ENCODE measurements at regions not wholly inside any gene's neighbourhood (a gene's known extent, or its start where the extent isn't known, plus 50 kb on each side); places are given as distances from the start of the nearest gene placed in this dataset.
A peak's percentile ranks its signal among the peaks of the same experiment; 100 is the strongest.

GRCh38 chr3:178302966-178303930, 233.0 kb upstream of the KCNMB2 start:
- no peak overlapping the region for H3K4me3 ChIP-seq (ENCODE audit: low read length)
- TF ChIP-seq CTCF (conservative IDR thresholded peaks at IDR 0.05; ENCODE audit: low read depth, low read length) = no peak
- DNase-seq (ENCODE audit: low read depth) = no peak

- TF ChIP-seq CTCF (conservative IDR thresholded peaks at IDR 0.05; ENCODE audit: low read depth, low read length) = no peak
- no peak overlapping the region for H3K4me3 ChIP-seq (ENCODE audit: low read length)
- peak; percentile 31 for DNase-seq (ENCODE audit: low read depth)
Observed at GRCh38 chr3:178304758-178305467, 231.3 kb upstream of the KCNMB2 start.

GRCh38 chr3:178306432-178307115, 229.7 kb upstream of the KCNMB2 start:
- H3K4me3 ChIP-seq (ENCODE audit: low read length) = no peak overlapping the region
- DNase-seq (ENCODE audit: low read depth) = no peak
- no peak for TF ChIP-seq CTCF (conservative IDR thresholded peaks at IDR 0.05; ENCODE audit: low read depth, low read length)

GRCh38 chr3:178308771-178309170, 227.5 kb upstream of the KCNMB2 start:
- no peak overlapping the region for H3K4me3 ChIP-seq (ENCODE audit: low read length)
- no peak for DNase-seq (ENCODE audit: low read depth)
- no peak for TF ChIP-seq CTCF (conservative IDR thresholded peaks at IDR 0.05; ENCODE audit: low read depth, low read length)

- no peak overlapping the region for H3K4me3 ChIP-seq (ENCODE audit: low read length)
- no peak for TF ChIP-seq CTCF (conservative IDR thresholded peaks at IDR 0.05; ENCODE audit: low read depth, low read length)
- DNase-seq (ENCODE audit: low read depth) = no peak
Observed at GRCh38 chr3:178310949-178311348, 225.3 kb upstream of the KCNMB2 start.

- no peak for TF ChIP-seq CTCF (conservative IDR thresholded peaks at IDR 0.05; ENCODE audit: low read depth, low read length)
- H3K4me3 ChIP-seq (ENCODE audit: low read length) = no peak overlapping the region
- no peak for DNase-seq (ENCODE audit: low read depth)
Observed at GRCh38 chr3:178313716-178314115, 222.5 kb upstream of the KCNMB2 start.
